ENCODE measurements at regions not wholly inside any gene's neighbourhood (a gene's known extent, or its start where the extent isn't known, plus 50 kb on each side); places are given as distances from the start of the nearest gene placed in this dataset.

DNA sequence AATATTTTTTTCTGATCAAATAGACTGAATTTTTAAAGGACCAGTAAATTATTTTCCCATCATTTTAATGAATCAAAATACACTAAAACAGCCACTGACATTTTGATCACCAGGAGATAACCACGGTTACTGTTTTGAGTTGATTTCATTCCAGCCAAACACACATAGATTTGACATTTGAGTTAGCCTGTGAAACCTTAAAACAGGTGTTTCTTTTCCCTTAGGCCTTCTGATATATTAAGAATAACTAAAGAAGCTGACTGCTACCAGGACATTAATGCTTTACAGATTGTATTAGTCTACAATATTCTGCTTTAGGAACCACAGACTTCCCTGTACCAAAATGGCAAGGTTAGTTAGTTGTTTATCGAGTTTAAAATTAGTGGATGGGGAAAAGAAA lies 193.4 kb downstream of the OMA1 start:
- no peak for TF ChIP-seq CTCF (IDR thresholded peaks at IDR 0.05)
- no peak for TF ChIP-seq POLR2A (IDR thresholded peaks at IDR 0.05)
